ENCODE measurements at regions not wholly inside any gene's neighbourhood (a gene's known extent, or its start where the extent isn't known, plus 50 kb on each side); places are given as distances from the start of the nearest gene placed in this dataset.

DNA sequence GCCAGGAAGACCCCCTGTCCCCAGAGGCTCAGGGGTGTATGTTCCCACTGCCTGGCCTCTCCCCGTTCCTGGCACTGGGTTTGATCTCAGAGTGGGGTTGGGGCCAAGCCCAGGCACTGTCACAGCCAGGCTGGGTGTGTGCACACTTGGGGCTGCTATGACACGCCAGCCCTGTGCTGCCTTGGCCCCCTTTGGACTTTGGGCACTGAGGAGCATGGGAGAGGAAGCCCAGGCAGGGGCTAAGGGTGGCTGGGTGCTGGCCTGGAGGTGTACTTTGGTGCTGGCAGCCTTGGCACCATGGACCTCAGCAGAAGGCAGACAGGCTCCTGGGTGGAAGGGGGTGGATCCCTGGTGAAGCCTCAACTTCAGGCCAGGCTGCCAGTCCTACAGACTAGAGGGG is 223.6 kb upstream of the ISL1 start:
- Histone ChIP-seq H3K4me1 (replicated peaks in 1 of 4; ENCODE audit: control insufficient read depth in 3 of 4, insufficient read depth in 4 of 4, low read length in 3 of 4) (peaks cover 0 to 2% (median 0%) of the 10 kb centered on the region in 4 experiments; a peak in 2 of 7 replicates), H3K79me1 (ENCODE audit: low read depth, low read length) (no peaks in the 10 kb centered on the region), H2BK120ac (replicated peaks; ENCODE audit: low read depth, low read length) (no peak overlapping the region), H2AK5ac (ENCODE audit: low read depth, low read length) (no peak overlapping the region), H3K9me3 (ENCODE audit: insufficient read depth in 2 of 2, low read depth in 1 of 2, low read length in 1 of 2) (peaks cover 0 to 2% of the 10 kb centered on the region in 2 experiments; a peak in 1 of 4 replicates), H4K8ac (ENCODE audit: extremely low read depth, insufficient read depth, low read length) (no peak overlapping the region), H2BK15ac (ENCODE audit: low read length) (0 out of 2 replicates have a peak overlapping the region, but pooled peaks have one; percentile 51), H3K4ac (replicated peaks; ENCODE audit: insufficient read length, low read depth, low read length) (no peak overlapping the region), H2BK5ac (ENCODE audit: low read depth, low read length) (no peak overlapping the region), H3K27me3 (replicated peaks in 1 of 4; ENCODE audit: control insufficient read depth in 3 of 4, extremely low read depth in 1 of 4, insufficient read depth in 3 of 4, low read length in 3 of 4) (no peaks in the 10 kb centered on the region), H3K23me2 (ENCODE audit: low read depth, low read length) (no peaks in the 10 kb centered on the region), H3K9ac (replicated peaks in 1 of 4; ENCODE audit: extremely low read depth in 1 of 4, low read depth in 3 of 4, low read length in 3 of 4) (no peak overlapping the region), H2BK12ac (ENCODE audit: low read depth, low read length) (peak overlapping the region; percentile 23; the same call in 1 of the 2 replicates), H3K56ac (replicated peaks; ENCODE audit: insufficient read length, low read depth, low read length) (no peak overlapping the region), H3K4me2 (ENCODE audit: insufficient read depth in 1 of 2, low read depth in 2 of 2, low read length in 2 of 2) (no peak overlapping the region), H3K4me3 (ENCODE audit: extremely low read depth in 1 of 4, insufficient read depth in 2 of 4, low read depth in 3 of 4, low read length in 4 of 4) (no peak overlapping the region), H2BK20ac (ENCODE audit: low read length) (no peak overlapping the region), H3K18ac (ENCODE audit: extremely low read depth, low read length) (peak overlapping the region; percentile 73; the same call in 1 of the 2 replicates), H3K14ac (ENCODE audit: insufficient read length) (no peak overlapping the region), H3K36me3 (ENCODE audit: control insufficient read depth in 2 of 4, insufficient read depth in 4 of 4, low read length in 3 of 4) (no peaks in the 10 kb centered on the region), H3K79me2 (ENCODE audit: control insufficient read depth in 1 of 2, insufficient read depth in 2 of 2, low read length in 2 of 2) (no peaks in the 10 kb centered on the region), H2AFZ (ENCODE audit: low read length) (no peak overlapping the region), H3K27ac (ENCODE audit: low read depth, low read length) (no peak overlapping the region), H4K91ac (replicated peaks; ENCODE audit: insufficient read length, low read length) (no peak overlapping the region), H3K23ac (ENCODE audit: insufficient read length) (no peak overlapping the region), H4K5ac (ENCODE audit: insufficient read length, low read depth, low read length) (no peak overlapping the region), H4K20me1 (replicated peaks in 1 of 2; ENCODE audit: control insufficient read depth in 1 of 2, insufficient read depth in 2 of 2, low read length in 2 of 2) (no peaks in the 10 kb centered on the region)
- no peak for DNase-seq (ENCODE audit: low read depth in 1 of 2, low spot score in 2 of 2)
- CTCF ChIA-PET (ENCODE audit: partially characterized antibody) = interaction anchor here (1.1 to 3.0 kb wide), 4 partner anchors 12 to 218 kb away, joined by 4 to 11 read pairs (median 8); no protein-coding TSS in a partner anchor
- POLR2A ChIA-PET (ENCODE audit: partially characterized antibody) = no interaction called here
- WGBS, 2 experiments (ENCODE audit: extremely low coverage in 1 of 2, insufficient coverage in 1 of 2, insufficient read length in 1 of 2, insufficient replicate concordance in 2 of 2, low coverage in 1 of 2, low lambda C conversion rate in 2 of 2, missing lambda C conversion rate in 1 of 2) = 100% methylated on average over 2 of the region's 2 CpGs; no CpG with 5 or more reads in 1 of the 2 experiments
- no peak for FAIRE-seq
- TF ChIP-seq NANOG (IDR thresholded peaks at IDR 0.05; ENCODE audit: insufficient read depth, low read depth, low read length, poor library complexity, severe bottlenecking) (no peak), SRF (IDR thresholded peaks at IDR 0.05; ENCODE audit: low read depth, low read length) (no peak), CEBPB (IDR thresholded peaks at IDR 0.05; ENCODE audit: low read depth, low read length) (no peak), KDM5A (IDR thresholded peaks at IDR 0.05; ENCODE audit: low read length) (no peak), SUZ12 (IDR thresholded peaks at IDR 0.05; ENCODE audit: low read length) (no peak), RBBP5 (IDR thresholded peaks at IDR 0.05; ENCODE audit: borderline replicate concordance, low read depth, low read length) (no peak), SIX5 (IDR thresholded peaks at IDR 0.05; ENCODE audit: low read depth, low read length) (no peak), TBP (IDR thresholded peaks at IDR 0.05; ENCODE audit: low read depth, low read length) (no peak), POU5F1 (IDR thresholded peaks at IDR 0.05; ENCODE audit: low read depth, low read length) (no peak), SP4 (IDR thresholded peaks at IDR 0.05; ENCODE audit: low read length) (no peak), TAF7 (optimal IDR thresholded peaks at IDR 0.05; ENCODE audit: borderline replicate concordance, low read depth, low read length) (no peak), BCL11A (IDR thresholded peaks at IDR 0.05; ENCODE audit: low read depth in 2 of 2, low read length in 2 of 2) (no peak), SP2 (IDR thresholded peaks at IDR 0.05; ENCODE audit: low read length) (no peak), BRCA1 (IDR thresholded peaks at IDR 0.05; ENCODE audit: low read depth, low read length) (no peak)
- TF ChIP-seq, protein P1, sequence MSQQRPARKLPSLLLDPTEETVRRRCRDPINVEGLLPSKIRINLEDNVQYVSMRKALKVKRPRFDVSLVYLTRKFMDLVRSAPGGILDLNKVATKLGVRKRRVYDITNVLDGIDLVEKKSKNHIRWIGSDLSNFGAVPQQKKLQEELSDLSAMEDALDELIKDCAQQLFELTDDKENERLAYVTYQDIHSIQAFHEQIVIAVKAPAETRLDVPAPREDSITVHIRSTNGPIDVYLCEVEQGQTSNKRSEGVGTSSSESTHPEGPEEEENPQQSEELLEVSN (IDR thresholded peaks at IDR 0.05) = no peak

All from H1 (cell line).